ENCODE measurements at regions not wholly inside any gene's neighbourhood (a gene's known extent, or its start where the extent isn't known, plus 50 kb on each side); places are given as distances from the start of the nearest gene placed in this dataset.

DNA sequence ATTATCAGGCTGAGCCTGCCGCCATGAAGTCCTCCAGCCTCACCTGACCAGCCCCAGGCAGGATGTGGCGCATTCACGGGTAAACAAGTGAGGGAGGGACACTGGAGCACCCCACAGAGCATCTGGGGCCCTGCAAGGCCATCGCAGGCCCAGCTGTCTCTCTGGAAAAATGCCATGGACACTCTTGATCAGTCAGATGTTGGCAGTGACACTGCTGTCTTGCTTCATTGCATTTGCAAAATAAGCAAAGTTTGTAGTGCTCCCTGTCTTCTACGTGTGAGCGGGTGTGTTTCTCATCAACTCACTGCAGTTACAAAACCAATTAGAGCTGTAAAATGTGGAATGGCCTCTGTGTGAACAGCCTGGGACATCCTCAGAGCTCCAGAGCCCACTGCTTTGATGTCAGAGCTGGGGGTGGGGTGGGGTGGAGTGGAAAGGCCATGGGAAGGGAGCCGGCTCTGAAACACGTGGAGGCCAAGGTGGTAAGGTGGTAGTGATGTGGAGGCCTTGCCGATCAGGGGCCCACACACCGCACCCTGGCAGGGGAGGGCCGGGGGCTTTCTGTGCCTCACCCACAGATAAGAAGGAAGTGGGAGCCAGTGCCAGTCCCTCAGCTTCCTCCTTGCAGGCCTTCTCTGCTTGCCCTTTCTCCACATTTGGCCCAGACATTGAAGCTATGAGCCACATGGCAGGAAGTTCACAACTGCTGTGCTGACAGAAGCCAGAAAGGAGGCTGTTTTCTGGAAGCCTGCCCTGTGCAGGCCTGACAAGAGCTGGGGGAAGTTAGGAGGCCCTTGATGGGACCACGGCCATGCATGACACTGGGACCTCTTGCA, 254.9 kb downstream of the RHOU start:
- no peak for DNase-seq (ENCODE audit: low read depth in 2 of 2)

DNA sequence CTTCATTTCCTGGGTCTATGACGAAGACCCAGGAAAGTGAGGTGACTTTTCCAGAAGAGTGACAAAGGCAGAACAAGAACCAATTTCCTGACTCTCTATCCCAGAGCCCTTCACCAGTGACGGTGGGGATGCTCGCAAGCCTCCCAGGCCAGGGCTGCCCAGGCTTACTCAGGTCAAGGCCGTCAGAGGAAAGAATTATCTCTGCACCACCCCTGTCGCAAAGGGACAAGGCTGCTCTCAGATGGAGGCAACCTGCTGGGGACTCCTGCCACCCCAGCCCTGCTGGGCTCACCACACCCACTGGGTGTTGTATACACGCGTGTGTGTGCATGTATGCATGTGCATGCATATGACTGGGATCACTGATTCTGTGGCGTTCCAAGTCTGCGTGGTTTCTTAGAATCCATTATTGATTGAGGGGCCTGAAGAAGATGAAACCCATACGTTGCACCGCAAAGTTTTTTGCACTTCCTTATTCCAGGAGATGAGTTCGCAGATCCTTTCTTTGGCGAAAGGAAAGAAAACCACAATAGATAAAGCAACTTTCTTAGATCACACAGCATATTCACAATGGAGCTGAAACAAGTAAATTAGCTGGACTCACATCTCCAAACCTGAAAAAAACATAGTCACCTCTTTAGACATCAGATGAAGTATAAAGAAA, 255.8 kb downstream of the RHOU start:
- no peak for DNase-seq (ENCODE audit: low read depth in 2 of 2)

DNA sequence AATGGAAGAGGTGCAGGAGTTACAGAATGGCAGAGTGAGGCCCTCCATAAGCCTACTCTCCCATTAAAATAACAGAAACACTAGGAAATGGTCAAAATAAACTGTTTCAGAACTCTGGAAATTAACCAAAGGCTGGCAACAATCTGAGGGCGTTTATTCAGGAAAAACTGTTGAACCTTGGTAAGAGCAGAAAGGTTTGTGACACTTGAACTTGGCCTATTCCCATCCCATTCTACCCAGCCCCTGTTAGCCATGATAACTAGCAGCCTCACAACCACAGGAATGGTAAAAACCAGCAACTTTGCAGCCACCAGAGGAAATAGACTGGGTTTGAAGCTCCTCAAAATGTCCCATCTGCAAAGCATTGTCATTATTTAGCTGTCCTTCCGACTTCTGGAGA, 256.8 kb downstream of the RHOU start:
- no peak for DNase-seq (ENCODE audit: low read depth in 2 of 2)

DNA sequence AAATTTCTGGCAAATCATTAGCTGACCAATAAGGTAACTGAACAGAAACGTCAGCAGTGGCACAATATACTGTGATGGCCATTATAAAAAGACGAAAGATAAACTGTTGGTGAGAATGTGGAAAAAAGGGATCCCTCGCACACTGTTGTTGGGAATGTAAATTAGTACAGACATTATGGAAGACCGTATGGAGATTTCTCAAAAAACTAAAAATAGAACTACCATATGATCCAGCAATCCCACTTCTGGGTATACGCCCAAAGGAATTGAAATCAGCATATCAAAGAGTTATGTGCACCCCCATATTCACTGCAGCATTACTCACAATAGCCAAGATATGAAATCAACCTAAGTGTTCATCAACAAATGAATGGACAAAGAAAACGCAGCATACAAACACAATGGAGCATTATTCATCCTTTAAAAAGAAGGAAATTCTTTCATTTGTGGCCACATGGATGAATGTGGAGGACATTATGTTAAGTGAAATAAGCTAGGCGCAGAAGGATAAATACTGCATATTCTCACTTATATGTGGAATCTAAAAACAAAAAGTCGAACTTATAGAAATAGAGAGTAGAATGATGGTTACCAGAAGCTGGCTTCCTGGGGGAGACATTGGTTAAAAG, 257.7 kb downstream of the RHOU start:
- DNase-seq (ENCODE audit: low read depth in 2 of 2): no peak

DNA sequence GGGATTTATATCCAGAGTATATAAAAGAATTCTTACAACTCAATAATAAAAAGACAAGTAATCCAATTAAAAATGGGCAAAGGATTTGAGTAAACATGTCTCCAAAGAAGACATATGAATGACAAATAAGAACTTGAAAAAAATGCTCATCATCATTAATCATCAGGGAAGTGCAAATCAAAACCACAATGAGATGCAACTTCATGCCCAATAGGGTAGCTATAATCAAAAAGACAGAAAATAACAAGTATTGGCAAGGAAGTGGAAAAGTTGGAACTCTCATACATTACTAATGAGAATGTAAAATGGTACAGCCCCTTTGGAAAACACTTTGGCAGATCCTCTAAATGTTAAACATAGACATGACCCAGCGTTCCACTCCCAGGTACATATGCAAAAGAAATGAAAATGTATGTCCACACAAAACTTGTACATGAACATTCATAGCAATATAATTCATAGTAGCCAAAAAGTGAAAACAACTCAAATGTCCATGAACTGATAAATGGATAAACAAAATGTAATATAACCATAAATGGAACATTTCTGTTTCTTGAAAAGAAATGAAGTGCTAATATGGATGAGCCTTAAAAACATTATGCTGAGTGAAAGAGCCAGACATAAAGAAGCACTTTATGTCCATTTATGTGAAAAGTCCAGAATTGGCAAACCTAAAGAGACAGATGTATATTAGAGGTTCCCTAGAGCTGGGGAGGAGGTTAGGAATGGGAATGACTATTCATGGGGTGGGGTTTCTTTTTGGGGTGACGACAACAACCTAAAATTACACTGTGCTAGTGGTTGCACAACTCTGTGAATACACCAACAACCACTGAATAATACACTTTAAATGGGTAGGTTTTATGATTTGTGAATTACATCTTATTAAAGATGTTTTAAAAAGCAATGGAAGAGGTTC, 259.7 kb downstream of the RHOU start:
- no peak for DNase-seq (ENCODE audit: low read depth in 2 of 2)

DNA sequence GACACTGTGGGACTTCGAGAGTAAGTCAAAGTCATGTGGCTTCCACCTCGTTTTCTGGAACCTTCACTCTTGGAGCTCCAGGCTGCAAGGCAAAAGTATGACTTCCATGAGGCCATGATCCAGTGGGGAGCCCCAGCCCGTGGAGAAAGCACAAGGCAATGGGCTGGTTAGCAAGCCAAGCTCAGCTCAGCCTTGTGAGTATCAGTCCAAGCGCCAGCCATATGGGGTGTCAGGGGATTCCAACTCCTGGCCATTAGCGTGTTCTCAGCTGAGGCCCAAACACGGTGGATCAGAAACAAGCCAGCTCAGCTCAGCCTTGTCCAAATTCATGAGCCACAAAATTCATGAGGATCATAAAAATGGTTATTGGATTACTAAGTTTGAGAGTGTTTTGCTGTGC, 261.0 kb downstream of the RHOU start:
- DNase-seq (ENCODE audit: low read depth in 2 of 2): no peak

DNA sequence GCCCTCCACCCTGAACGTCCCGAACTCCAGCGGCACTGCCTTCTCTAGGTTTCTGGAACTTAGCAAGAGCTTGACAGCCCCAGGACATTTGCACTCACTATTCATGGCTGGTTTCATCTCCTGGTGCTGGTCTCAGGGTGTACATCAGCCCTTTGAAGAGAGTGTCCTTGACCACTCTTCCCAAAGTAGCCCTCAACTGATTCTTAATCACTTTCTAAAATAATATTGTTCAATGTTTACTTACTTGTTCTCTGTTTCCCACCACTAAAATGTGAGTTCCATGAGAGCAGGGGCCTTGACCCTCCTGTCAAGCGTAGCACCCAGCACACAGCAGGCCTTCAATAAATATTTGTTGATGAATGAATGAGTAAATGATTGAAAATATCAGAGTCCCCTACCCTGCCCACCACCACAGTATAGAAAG, 262.5 kb downstream of the RHOU start:
- DNase-seq (ENCODE audit: low read depth in 2 of 2): no peak

DNA sequence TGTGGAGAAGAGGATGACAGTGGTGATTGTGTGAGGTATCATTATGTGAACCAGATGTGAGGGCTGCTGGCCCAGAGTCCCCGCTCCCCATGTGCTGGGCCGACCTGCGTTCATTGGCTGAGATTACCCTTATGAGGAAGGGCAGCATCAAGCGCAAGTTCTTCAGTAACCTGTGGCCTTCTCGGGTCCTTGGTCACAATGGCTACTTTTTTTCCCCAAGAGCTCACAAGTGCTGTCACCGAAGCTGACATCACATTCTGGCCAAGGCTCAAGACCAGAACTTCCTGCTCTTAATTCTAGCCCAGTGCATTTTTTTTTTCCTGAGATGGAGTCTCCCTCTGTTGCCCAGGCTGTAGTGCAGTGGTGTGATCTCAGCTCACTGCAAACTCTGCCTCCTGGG, 262.9 kb downstream of the RHOU start:
- DNase-seq (ENCODE audit: low read depth in 2 of 2): no peak

DNA sequence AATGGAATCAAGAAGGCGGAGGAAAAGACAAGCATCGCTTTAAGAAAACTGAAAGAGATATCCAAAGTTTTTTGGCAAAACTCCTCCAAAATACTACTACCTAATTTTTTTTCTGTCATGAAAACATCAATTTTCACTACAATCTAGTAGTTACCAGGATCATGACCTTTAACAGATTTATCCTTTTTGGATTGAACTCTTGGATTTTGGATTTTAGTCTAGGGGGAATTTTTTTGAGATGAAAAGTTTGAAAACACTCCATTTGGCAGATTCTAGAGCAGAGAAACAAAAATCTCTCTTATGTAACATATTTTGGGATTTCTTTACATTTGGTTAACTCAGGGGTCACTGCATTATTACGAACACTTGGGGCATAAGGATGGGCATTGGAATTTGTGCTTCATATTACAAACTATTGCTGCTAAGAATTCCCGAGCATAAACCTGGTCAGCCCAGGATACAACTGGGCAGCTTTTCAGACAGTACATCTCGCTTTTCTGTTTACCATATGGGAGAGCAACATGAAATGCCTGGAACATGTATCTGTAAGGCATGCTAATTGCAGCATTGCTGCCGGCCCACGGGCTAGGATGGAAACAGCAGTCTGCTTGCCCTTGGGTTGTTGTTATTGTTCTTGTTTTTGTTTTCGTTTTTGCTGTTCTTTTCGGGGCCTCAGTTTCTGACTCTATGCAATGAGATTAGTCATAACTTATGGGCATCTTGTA, 264.3 kb downstream of the RHOU start:
- DNase-seq (ENCODE audit: low read depth in 2 of 2): no peak

DNA sequence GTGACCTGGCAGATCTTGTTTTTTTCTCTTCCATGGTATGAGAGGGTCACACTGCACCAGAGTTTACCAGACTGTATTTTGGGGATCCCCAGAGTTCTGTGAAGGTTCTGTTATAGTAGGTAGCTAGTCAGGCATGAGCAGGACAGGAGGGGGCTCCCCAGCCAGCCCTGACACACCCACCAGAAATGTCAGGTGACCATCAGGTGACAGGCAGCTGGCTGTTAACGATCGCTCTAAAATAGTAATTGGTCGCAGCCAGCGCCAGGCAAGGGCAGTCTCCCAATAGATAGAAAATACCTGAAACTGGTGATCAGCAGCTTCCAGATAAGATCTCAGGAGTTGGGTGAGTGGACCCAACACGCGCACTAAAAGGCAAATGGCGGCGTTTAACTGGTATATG, 264.9 kb downstream of the RHOU start:
- no peak for DNase-seq (ENCODE audit: low read depth in 2 of 2)

DNA sequence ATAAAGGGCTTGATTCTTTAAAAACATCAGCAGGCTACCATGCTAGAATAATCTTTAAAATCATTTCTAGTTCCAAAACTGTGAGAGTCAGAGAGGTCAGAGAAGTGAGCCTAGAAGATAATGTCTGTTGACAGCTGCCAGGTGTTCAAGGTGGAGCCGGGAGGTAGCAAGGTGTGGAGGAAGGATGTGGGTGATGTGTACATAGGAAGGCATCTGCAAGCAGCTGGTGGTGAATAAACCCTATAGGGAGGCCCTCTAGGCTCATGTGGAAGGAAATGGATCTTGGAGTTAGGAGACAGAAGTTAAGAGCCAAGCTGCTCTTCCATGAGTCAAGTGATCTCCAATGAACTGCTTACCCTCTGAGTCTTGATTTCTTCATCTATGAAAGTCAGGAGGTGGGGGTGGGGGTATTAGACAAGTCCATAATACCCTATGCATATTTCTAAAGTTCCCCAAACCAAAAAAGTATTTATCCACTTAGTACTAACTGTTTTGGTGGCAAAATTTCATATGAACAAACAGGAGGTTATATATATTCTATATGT, 266.3 kb downstream of the RHOU start:
- DNase-seq (ENCODE audit: low read depth in 2 of 2): no peak

DNA sequence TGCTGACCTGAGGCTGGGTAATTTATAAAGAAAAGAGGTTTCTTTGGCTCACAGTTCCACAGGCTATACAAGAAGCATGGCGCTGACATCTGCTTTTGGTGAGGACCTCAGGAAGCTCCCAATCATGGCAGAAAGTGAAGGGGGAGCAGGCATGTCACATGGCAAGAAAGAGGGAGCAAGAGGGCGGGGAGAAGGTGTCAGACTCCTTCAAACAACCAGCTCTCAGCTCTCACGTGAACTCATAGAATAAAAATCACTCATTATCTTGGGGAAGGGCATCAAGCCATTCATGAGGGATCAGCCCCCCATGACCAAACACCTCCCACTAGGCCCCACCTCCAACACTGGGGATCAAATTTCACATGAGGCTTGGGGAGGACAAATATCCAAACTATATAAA, 266.8 kb downstream of the RHOU start:
- no peak for DNase-seq (ENCODE audit: low read depth in 2 of 2)

DNA sequence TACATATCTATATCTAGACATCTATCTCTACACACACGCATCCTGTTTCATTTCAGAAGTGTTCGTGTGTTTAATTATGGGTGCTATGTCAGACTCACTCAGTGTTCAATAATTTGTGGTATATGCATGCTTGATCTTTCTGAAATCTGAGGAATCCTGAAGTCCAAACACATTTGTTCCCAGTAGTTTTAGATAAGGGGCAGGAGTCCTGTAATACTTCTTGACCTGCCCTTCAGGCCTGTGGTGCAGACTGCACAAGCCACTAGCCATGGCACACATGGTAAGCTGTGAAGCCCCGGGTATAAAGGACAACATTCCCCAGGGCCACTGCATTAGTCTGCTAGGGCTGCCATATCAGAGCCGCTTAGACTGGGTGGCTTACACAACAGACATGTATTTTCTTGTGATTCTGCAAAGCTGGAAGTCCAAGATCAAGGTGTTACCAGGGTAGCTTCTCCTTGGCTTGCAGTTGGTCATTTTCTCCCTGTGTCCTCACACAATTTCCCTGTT, 267.2 kb downstream of the RHOU start:
- no peak for DNase-seq (ENCODE audit: low read depth in 2 of 2)

DNA sequence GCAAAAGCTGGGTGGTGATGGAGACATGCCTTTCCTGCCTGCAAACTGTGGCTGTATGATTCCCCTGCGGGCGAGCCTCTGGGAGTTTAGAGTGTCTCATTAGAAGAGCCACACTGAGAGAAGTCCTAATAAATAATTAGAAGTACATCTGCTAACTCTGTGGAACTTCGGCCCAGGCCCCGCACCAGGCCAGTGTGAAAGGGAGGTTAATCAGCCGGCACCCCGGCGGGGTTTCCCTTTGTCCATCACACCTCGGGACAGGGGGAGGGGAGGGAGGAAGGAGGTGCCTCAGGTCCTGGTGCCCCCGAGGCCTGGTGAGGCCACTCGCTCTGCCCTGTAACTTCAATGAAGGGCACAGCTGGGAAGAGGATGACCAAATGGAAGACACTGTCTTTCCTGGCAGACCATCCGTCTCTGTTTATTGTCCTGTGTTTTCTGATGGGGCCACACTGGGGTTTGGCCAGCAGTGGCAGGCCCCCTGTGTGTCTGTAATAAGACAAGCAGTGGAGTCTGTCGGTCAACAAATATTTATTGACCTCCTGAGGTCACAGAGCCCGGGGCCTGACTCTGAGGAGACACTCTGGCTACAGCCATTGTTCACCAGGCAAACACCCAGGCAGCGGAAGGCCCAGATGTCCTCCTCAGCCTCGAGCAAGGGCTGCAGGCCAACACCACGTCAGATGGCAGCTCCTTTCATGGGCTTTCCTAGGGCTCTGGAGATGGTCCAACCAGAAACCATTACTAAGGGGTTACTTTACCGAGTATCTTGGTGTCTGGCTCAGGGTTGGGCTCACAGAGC, 267.5 kb upstream of the RAB4A start:
- DNase-seq (ENCODE audit: low read depth in 2 of 2): no peak

DNA sequence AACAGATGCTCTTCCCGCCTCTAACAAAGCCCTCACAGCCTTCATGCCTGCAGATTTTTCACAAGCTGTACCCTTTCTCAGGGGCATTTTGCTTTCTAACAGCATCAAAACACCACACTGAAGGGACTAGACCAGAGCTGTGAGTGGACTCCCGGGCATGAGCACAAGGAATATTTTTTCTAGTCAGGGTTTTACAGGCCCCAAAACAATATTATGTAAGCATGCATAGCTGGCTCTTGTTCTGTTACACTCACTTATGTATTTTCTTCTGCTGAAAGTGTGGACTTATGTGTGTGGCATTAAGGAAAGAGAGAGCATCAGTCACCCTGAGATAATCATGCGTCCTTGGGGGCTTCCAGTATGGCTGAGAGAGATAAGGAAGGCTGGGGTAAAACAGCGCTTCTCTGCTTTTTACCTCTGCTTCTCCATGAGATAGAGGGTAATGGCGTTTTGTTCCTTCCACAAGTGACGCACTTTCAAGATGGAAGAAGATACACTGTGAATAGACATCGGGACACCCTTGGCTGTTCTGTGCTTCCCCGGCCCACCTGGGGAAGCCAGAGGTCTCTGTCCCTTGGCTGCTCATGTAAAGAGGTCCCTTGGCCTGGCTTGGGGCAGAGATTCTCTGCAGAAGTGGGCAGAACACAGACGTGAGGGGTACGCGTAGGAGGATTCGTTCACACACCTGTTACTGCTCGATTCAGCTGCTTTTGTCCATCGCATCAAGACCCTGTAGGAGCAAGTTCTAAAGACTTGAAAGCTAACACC, 266.7 kb upstream of the RAB4A start:
- no peak for DNase-seq (ENCODE audit: low read depth in 2 of 2)

DNA sequence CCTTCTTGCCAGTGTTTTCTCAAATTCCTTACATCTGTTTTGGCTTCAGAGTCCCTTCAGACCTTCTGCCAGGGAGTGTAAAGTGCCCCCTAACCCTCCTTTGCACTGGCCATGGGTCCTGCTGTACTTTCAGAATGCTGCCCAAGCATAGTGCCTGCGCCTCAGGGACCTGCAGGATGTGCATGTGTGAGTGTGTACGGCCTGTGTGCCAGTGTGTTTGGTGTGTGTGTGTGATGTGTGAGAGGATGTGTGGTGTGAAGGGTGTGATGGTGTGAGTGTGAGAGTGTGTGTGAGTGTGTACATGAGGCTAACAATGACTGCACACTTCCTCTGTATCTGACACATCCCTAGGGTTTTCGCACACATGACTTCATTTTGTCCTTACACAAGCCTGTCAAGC, 265.8 kb upstream of the RAB4A start:
- no peak for DNase-seq (ENCODE audit: low read depth in 2 of 2)

DNA sequence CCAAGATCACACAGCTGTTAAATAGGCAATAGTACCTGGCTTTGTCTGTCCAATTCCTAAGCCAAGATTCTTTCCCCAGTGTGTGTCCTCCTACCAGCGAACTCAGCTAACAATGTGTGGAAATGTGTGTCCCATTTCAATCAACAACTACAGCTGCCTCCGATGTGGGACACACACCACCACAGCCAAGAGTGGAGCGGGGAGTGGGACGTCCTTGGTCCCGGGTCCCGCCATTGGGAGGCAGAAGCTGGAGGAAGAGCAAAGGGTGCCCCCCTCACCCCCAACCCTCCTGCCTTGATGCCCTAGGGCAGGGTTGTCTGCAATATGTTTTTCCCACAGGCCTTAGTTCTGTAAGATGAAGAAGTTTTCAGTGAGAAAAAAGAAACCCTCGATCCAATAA, 265.4 kb upstream of the RAB4A start:
- DNase-seq (ENCODE audit: low read depth in 2 of 2): no peak

DNA sequence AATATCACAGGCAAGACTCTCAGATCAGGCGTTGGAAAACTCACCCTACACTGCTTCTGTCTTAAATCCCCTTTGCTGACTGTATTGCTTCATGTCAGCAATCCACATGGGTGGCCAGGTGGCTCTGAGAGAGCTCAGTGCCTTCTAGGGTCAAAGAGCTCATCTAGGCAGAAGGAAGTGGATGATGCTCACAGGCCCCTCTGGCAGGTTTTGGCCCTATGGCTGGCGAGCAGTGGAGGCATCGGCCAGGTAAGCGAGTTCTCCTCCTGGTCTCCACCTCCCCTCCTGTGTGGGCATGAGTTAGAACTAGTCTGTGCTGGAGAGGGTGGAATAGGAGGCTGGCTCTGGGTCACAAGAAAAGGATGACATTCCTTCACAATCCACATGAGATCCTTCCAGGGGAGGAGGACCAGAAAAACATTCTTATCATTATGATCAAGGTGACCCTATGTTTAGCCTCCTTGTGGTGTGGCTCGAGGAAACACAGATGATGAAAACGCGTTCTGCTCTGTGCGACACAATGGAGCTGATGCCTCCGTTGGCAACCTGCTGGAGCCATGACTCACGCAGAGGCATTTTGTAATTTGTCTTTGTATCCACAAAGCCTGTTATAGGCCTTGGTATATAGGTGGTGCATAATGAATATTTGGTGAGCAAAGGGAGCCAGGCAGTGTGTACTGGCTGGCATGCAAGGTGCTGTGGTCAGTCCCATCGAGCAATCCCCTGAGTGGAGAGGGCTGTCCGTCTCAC, 264.6 kb upstream of the RAB4A start:
- DNase-seq (ENCODE audit: low read depth in 2 of 2): no peak

All from stimulated activated CD8-positive, alpha-beta memory T cell treated with anti-CD3 and anti-CD28 coated beads, Interleukin-7, amount 100 ng/mL, for 1 hour (primary cell).